Cardiac fibroblast (primary cell): ENCODE measurements at regions not wholly inside any gene's neighbourhood (a gene's known extent, or its start where the extent isn't known, plus 50 kb on each side); places are given as distances from the start of the nearest gene placed in this dataset.

Experiments
- DNase-seq, 2 donors: peaks; one replicate each; pipeline versions ENCODE4 v3.0.0 to v3.0.0-alpha.2; 2010; ENCODE audit warnings: low read depth in 2 of 2
- H3K4me3 ChIP-seq, 2 donors: replicated peaks in 1 of 2; 1 replicate in 1 of 2; 2 replicates in 1 of 2; pipeline ENCODE4 v1.5.1; 2011; ENCODE audit warnings: low read depth in 2 of 2, low read length in 2 of 2, mild to moderate bottlenecking in 2 of 2, moderate library complexity in 1 of 2
- TF ChIP-seq, protein P1 (sequence below): IDR thresholded peaks from one replicate; pipeline ENCODE4 v1.5.1; 2011; ENCODE audit warnings: low read depth, mild to moderate bottlenecking, low read length, inconsistent platforms

DNA sequence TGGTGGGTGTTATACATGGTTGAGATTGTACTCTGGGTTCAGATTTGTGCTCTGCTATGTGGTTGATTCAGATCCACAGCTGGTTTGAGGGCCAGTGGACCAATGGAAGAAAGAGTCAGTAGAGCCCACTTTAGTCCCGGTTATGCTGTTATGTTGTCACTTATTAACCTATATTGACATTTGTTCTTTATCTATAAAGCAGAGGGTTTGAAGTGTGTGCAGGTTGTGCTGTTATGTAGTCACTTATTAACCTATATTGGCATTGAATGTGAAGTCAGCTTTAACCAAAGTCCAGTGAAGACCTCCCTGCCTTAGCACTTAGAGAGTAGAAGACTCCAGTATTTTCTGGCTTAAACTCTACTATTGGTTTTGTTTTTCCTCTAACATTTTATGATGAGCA, 307.3 kb upstream of the TSPY4 start:
- TF ChIP-seq, protein P1, sequence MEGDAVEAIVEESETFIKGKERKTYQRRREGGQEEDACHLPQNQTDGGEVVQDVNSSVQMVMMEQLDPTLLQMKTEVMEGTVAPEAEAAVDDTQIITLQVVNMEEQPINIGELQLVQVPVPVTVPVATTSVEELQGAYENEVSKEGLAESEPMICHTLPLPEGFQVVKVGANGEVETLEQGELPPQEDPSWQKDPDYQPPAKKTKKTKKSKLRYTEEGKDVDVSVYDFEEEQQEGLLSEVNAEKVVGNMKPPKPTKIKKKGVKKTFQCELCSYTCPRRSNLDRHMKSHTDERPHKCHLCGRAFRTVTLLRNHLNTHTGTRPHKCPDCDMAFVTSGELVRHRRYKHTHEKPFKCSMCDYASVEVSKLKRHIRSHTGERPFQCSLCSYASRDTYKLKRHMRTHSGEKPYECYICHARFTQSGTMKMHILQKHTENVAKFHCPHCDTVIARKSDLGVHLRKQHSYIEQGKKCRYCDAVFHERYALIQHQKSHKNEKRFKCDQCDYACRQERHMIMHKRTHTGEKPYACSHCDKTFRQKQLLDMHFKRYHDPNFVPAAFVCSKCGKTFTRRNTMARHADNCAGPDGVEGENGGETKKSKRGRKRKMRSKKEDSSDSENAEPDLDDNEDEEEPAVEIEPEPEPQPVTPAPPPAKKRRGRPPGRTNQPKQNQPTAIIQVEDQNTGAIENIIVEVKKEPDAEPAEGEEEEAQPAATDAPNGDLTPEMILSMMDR = no peak
- H3K4me3 ChIP-seq = no peak overlapping the region
- no peak for DNase-seq

GRCh38 chrY:9034217-9034616, 303.0 kb upstream of the TSPY4 start:
- DNase-seq = no peak
- H3K4me3 ChIP-seq = no peak overlapping the region
- TF ChIP-seq, protein P1 = no peak

GRCh38 chrY:9035246-9035645, 302.0 kb upstream of the TSPY4 start:
- H3K4me3 ChIP-seq = no peak overlapping the region
- TF ChIP-seq, protein P1 = no peak
- DNase-seq = peak in 1 of 2 donors; percentile 23

DNA sequence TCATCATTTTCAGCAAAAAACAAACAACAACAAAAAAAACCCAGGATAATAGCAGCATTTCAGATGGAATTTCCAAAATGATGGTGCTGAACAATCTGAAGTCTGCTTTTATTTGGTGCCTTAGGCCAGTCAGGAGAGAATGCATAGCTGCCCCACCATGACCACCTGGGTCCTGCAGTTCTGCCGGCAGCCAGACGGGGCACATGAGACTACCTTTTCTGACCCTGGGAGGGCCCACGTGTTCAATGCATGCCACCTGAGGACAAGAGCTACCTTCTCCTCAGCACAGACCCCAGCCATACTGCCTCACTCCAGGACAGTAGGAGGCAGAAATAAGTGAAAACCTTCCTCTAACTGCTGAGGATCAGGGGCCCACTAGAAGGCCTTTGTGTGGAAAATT, 295.8 kb upstream of the TSPY4 start:
- TF ChIP-seq, protein P1 = no peak
- DNase-seq = no peak
- no peak overlapping the region for H3K4me3 ChIP-seq
